UCSD-AML1 (cell line): ENCODE measurements at regions not wholly inside any gene's neighbourhood (a gene's known extent, or its start where the extent isn't known, plus 50 kb on each side); places are given as distances from the start of the nearest gene placed in this dataset.
"Not testable (repeated sequence)": the region's sequence is repeated elsewhere in the genome, so short reads cannot be mapped to it uniquely, and the experiment has no call there.

ENCODE experiments used
- DNase-seq: peaks from one replicate; lab custom pipeline; 2025; ENCODE audit not compliant: unreplicated experiment; lab: John Stamatoyannopoulos, UW

GRCh38 chr1:98575955-98576354 lies 85.6 kb upstream of the SNX7 start:
- no peak for DNase-seq

DNA sequence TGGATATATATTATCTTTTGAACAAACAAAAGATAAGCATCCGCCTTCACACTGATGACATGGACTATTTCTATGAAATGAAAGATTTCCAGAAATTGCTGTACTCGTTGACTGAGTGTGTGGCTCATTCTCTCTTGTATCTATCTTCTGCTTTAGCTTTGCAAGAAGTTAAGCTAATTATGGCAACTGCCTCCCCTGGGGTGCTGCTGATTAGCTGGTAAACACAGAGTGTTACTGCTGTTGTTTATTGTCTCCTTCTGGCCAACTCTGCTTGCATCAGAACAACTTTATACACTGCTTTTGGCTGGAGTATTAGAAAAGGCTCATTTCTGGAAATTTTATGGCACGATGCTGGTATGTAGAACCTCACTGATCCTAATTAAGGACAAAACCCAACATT lies 95.6 kb upstream of the SNX7 start:
- no peak for DNase-seq

DNA sequence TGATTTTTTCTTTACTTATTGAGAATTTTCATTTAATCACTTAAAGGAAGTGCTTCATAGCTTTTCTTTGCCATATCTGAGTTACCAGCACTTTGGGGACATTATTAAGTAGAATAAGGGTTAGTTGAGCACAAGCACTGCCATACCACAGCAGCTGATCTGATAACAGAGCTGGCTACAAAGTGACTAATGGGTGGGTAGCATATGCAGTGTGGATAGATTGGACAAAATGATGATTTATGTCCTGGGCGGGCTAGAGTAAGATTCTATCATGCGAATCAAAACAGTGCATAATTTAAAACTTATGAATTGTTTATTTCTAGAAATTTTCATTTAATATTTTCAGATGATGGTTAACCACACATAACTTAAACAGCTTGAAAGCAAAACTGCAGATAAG lies 102.2 kb upstream of the SNX7 start:
- DNase-seq: no peak

- DNase-seq: no peak
Observed at GRCh38 chr1:98557895-98558294, 103.6 kb upstream of the SNX7 start.

- no peak for DNase-seq
Observed at GRCh38 chr1:98556521-98557158, 104.9 kb upstream of the SNX7 start.

DNA sequence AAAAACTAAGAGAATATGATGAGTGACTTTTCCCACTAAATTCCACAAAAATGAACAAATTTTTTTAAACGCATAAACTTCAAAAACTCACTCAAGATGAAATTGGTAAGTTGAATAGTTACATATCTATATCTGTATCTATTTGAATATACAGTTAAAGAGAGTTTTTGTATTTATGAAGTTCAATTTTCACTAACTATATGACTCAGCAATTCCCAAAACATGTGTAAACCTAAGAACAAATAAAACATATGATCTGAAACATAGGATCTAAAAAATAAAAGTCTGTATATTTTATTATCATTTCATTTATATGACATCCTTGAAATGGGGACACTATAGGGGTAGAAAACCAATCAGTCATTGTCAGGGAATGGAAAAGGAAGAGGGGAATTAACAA lies 105.7 kb upstream of the SNX7 start:
- no peak for DNase-seq

- not testable (repeated sequence) for DNase-seq
Observed at GRCh38 chr1:98552576-98553074, 108.9 kb upstream of the SNX7 start.

GRCh38 chr1:98550076-98550475 lies 111.4 kb upstream of the SNX7 start:
- no peak for DNase-seq

GRCh38 chr1:98546319-98546718 lies 115.2 kb upstream of the SNX7 start:
- no peak for DNase-seq

DNA sequence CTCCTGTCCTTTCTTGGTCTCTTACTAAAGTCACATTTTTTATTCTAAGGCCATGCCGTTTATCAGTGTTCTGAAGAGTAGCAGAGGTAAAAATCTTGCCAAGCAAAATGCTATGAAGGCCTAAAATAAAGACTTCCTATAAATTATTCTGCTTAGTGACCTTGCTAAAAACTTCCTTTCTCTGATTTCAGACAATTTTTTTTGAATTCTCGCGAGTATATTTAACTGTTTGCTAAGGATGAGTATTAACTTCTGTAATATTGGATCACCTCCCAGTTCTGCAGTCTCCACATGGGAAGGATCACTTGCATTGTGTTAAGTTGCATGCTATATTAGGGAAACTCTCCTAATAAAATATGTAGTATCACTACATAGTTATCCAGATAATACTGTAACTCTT lies 123.4 kb upstream of the SNX7 start:
- no peak for DNase-seq

GRCh38 chr1:98523256-98523655 lies 138.3 kb upstream of the SNX7 start:
- DNase-seq: no peak

- DNase-seq: no peak
Observed at GRCh38 chr1:98516306-98516705, 145.2 kb upstream of the SNX7 start.

DNA sequence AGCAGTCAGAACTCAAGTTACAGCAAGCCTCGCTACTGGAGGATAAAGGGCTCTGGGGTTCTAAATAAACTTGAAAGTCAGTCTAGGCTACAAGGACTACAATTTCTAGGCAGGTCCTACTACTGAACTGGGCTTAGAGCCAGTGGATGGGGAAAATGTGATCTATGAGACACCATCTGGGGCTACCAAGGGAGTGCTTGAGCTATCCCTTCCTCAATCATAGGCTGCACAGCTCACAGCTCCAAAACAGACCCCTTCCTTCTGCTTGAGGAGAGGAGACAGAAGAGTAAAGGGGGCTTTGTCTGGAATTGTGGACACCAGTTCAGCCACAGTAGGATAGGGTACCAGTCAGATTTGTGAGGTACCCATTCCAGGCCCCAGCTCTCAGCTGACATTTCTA lies 145.8 kb upstream of the SNX7 start:
- DNase-seq: no peak

GRCh38 chr1:98512216-98512615 lies 149.3 kb upstream of the SNX7 start:
- not testable (repeated sequence) for DNase-seq

DNA sequence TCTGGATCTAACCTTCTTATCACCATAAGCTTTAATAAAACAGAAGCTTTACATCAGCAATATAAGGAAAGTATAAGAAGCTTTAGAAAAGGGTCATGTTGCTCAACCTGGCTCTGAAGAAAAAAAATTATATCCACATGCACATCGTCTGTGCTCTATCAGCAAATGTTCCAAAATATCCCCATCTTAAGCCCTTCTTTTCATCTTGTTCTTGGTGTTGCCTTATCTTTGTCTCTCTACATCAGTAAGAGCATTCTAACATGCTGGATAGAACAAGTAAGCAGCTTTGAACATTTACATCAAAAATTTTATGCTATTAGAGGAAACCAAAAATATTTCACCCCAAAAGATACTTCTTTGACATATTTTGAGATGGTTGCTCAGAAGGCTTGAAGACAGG lies 157.8 kb upstream of the SNX7 start:
- DNase-seq: no peak

DNA sequence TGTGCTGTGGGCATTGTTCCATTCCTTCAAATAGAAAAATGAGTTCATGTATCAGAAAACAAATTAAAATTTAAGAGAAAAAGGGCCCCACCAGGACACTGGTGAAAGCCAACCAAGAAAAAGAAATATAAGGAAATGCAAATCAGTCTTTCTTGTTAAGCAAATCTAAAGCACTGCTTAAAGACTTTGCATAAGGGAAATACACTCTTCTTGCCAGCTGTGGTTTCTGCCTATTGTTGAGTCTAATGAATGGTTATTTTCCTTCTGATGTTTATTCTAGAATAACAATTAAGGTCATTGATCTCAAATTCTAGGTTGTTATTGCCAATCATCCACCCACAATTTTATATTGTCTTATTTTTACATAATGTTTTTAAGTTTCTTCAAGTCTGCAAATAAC lies 158.6 kb upstream of the SNX7 start:
- DNase-seq: no peak

- DNase-seq: no peak
Observed at GRCh38 chr1:98500324-98500723, 161.2 kb upstream of the SNX7 start.

- DNase-seq: no peak
Observed at GRCh38 chr1:98498651-98499050, 162.9 kb upstream of the SNX7 start.

- DNase-seq: no peak
Observed at GRCh38 chr1:98497497-98497896, 164.0 kb upstream of the SNX7 start.

DNA sequence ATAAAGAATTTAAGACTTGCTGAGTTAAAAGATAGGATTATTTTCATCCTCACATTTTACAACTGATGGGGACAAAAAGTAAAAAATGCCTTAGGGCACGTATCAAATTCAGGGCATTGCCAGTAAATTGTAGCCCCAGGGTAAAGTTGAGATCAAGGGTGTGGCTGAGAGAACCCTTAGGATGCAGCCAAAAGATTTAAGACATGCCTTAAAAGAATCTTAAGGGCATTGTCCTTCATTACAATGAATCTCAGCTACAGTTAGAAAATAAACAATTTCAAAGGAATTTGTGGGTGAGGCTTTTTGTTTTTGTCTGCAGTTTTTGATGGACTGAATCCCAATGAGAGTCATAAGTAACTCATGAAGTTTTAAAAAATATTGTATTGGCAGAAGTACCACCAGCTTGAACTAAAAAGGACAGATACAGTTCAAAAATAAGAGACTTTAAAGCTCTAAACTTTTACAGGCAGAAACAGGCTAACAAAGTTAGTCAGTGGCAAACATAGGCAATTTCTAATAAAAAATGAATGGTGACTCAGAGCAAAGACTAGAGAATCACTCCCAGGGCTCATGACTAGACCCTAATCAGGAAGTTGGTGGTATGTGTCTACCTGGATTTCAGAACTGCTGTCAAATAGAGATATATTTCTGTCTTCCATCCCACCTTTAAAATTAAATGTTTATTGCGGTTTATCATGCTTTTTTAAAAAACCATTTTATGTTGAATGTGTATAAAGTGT lies 165.1 kb upstream of the SNX7 start:
- no peak for DNase-seq

DNA sequence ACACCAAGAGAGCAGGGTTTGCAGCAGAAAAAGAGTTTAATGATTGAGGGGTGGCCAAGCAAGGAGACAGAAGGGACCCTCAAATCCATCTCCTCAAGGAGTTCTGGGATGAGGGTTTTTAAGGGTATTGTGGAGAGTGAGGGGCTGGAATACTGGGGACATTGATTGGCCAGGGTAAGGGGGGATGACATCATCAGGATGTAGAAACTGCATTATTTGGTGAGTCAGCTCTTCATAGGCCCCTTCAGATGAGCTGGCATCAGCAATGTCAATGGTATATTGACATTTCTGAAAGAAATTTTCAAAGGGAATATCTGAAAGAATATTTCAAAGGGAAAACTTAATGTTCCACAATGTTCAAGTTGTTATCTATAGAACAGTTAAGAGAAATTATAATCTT lies 168.1 kb upstream of the SNX7 start:
- DNase-seq: no peak

DNA sequence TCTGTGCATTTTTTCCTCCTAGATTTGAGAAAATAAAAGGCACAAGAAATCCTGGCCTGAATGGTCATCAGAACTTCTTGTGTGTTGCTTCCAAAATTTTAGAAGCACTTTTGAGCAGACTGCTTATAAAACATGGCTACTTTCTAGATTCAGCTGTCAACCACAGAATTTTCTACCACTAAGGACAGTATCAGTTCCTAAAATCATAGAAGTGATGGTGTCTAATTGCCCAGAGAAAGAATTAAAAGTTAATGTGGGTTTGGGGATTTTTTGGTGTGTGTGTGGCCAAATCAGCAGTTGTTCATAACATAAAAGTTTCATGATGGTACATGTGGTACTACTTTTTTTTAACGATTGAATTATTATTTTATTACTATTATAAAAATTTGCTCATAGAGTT lies 171.4 kb upstream of the SNX7 start:
- no peak for DNase-seq

- DNase-seq: no peak
Observed at GRCh38 chr1:98487620-98488019, 173.9 kb upstream of the SNX7 start.
